Panc1 (cell line): ENCODE measurements at regions not wholly inside any gene's neighbourhood (a gene's known extent, or its start where the extent isn't known, plus 50 kb on each side); places are given as distances from the start of the nearest gene placed in this dataset.

Experiments used
- CTCF ChIP-seq: fragments of 450-650 bp; IDR thresholded peaks from 2 replicates; pipeline ENCODE4 v1.5.1; 2017; ENCODE audit warnings: mild to moderate bottlenecking
- POLR2AphosphoS5 ChIP-seq: IDR thresholded peaks from 2 replicates; pipeline ENCODE4 v1.6.1; 2012; ENCODE audit warnings: mild to moderate bottlenecking, low read depth, low read length, moderate library complexity
- REST ChIP-seq, 2 experiments: IDR thresholded peaks; 2 replicates each; pipeline ENCODE4 v1.6.1; 2011 to 2012; ENCODE audit warnings: low read depth in 2 of 2, control low read depth in 1 of 2, low read length in 1 of 2, mild to moderate bottlenecking in 1 of 2, moderate library complexity in 1 of 2; ENCODE audit not compliant: insufficient read depth in 1 of 2
- SIN3A ChIP-seq: IDR thresholded peaks from 2 replicates; pipeline ENCODE4 v1.6.1; 2012; ENCODE audit warnings: low read depth, mild to moderate bottlenecking, low read length, moderate library complexity, borderline replicate concordance; ENCODE audit not compliant: insufficient read depth
- TCF7L2 ChIP-seq: IDR thresholded peaks from 2 replicates; pipeline ENCODE4 v1.6.1; 2011; ENCODE audit warnings: mild to moderate bottlenecking, low read depth, low read length, inconsistent platforms

- TF ChIP-seq CTCF (no peak), REST (IDR thresholded peaks at IDR 0.05; ENCODE audit: insufficient read depth in 1 of 2, low read depth in 2 of 2, low read length in 1 of 2) (no peak), POLR2AphosphoS5 (no peak), SIN3A (no peak), TCF7L2 (no peak)
Measured at GRCh38 chr12:78674311-78675090, 190.1 kb upstream of the SYT1 start.
